Spinal cord (tissue), 9 donors: ENCODE measurements at regions not wholly inside any gene's neighbourhood (a gene's known extent, or its start where the extent isn't known, plus 50 kb on each side); places are given as distances from the start of the nearest gene placed in this dataset.

Experiments used
- DNase-seq, 6 donors: peaks; one replicate each; pipeline versions ENCODE4 v3.0.0 to v3.0.0-alpha.2; 2013 to 2015; ENCODE audit warnings: low spot score in 6 of 6, low read depth in 4 of 6
- H3K27ac ChIP-seq: one replicate; pipeline ENCODE4 v1.5.1; 2013; ENCODE audit warnings: low read depth, low read length, control low read depth
- H3K27me3 ChIP-seq: one replicate; pipeline ENCODE4 v1.6.1; 2013; ENCODE audit warnings: low read length; ENCODE audit not compliant: control insufficient read depth, insufficient read depth
- H3K36me3 ChIP-seq: one replicate; pipeline ENCODE4 v1.6.1; 2013; ENCODE audit warnings: low read length; ENCODE audit not compliant: control insufficient read depth, insufficient read depth
- H3K4me1 ChIP-seq: one replicate; pipeline ENCODE4 v1.6.1; 2013; ENCODE audit warnings: low read length; ENCODE audit not compliant: control insufficient read depth, insufficient read depth
- H3K4me3 ChIP-seq: one replicate; pipeline ENCODE4 v1.5.1; 2013; ENCODE audit warnings: low read depth, low read length, control low read depth
- H3K9me3 ChIP-seq: one replicate; pipeline ENCODE4 v1.6.1; 2013; ENCODE audit warnings: low read length; ENCODE audit not compliant: control insufficient read depth, insufficient read depth
- WGBS: methylation state at CpG from one replicate; pipeline ENCODE4 v1.1.5; 2013; ENCODE audit warnings: missing lambda C conversion rate; ENCODE audit not compliant: insufficient coverage; 5-methylcytosine and 5-hydroxymethylcytosine counted together
- donor health status: healthy.

GRCh38 chr5:3202570-3202969 lies 393.1 kb upstream of the IRX1 start:
- DNase-seq, result no peak
- H3K27me3 ChIP-seq, result peaks cover 18% of the 10 kb centered on the region
- H3K36me3 ChIP-seq, result no peaks in the 10 kb centered on the region
- peaks cover 3% of the 10 kb centered on the region for H3K4me1 ChIP-seq
- H3K9me3 ChIP-seq, result no peaks in the 10 kb centered on the region
- H3K27ac ChIP-seq, result no peak overlapping the region
- WGBS, result 95% methylated on average over 13 of the region's 13 CpGs
- no peak overlapping the region for H3K4me3 ChIP-seq

GRCh38 chr5:3201941-3202340 lies 393.7 kb upstream of the IRX1 start:
- Histone ChIP-seq H3K9me3 (no peaks in the 10 kb centered on the region), H3K27me3 (peaks cover 24% of the 10 kb centered on the region), H3K4me3 (no peak overlapping the region), H3K4me1 (peaks cover 5% of the 10 kb centered on the region), H3K27ac (no peak overlapping the region), H3K36me3 (no peaks in the 10 kb centered on the region)
- 92% methylated on average over 5 of the region's 6 CpGs for WGBS
- no peak for DNase-seq

GRCh38 chr5:3201121-3201520 lies 394.5 kb upstream of the IRX1 start:
- 94% methylated on average over 3 of the region's 8 CpGs for WGBS

GRCh38 chr5:3199962-3200755 lies 395.5 kb upstream of the IRX1 start:
- DNase-seq, result no peak
- peaks cover 38% of the 10 kb centered on the region for H3K27me3 ChIP-seq
- no peak overlapping the region for H3K4me3 ChIP-seq
- 40% methylated on average over 15 of the region's 15 CpGs for WGBS
- no peak overlapping the region for H3K27ac ChIP-seq
- H3K4me1 ChIP-seq, result peaks cover 5% of the 10 kb centered on the region
- H3K9me3 ChIP-seq, result no peaks in the 10 kb centered on the region
- H3K36me3 ChIP-seq, result no peaks in the 10 kb centered on the region

More at GRCh38 chr5:3201121-3201520, 394.5 kb upstream of the IRX1 start:
- Histone ChIP-seq H3K4me3 (no peak overlapping the region), H3K4me1 (peaks cover 5% of the 10 kb centered on the region), H3K36me3 (no peaks in the 10 kb centered on the region), H3K9me3 (no peaks in the 10 kb centered on the region), H3K27me3 (peaks cover 32% of the 10 kb centered on the region), H3K27ac (no peak overlapping the region)
- DNase-seq, result no peak

GRCh38 chr5:3198074-3198449 lies 397.6 kb upstream of the IRX1 start:
- Histone ChIP-seq H3K9me3 (no peaks in the 10 kb centered on the region), H3K4me1 (peaks cover 9% of the 10 kb centered on the region), H3K27ac (no peak overlapping the region), H3K4me3 (no peak overlapping the region), H3K27me3 (peaks cover 48% of the 10 kb centered on the region), H3K36me3 (no peaks in the 10 kb centered on the region)
- 0% methylated on average over 1 of the region's 7 CpGs for WGBS
- no peak for DNase-seq

- Histone ChIP-seq H3K4me1 (peaks cover 9% of the 10 kb centered on the region), H3K4me3 (peak overlapping the region; percentile 31), H3K27me3 (peaks cover 48% of the 10 kb centered on the region), H3K27ac (no peak overlapping the region), H3K9me3 (no peaks in the 10 kb centered on the region), H3K36me3 (no peaks in the 10 kb centered on the region)
- DNase-seq, result peak in 2 of 6 donors; percentile 78 to 88
- 3% methylated on average over 27 of the region's 29 CpGs for WGBS
These were observed 398.1 kb upstream of the IRX1 start for GRCh38 chr5:3197304-3198073.

GRCh38 chr5:3195994-3196393 lies 399.6 kb upstream of the IRX1 start:
- WGBS, result 64% methylated on average over 5 of the region's 8 CpGs
- no peak overlapping the region for H3K4me3 ChIP-seq
- no peak for DNase-seq
- no peaks in the 10 kb centered on the region for H3K9me3 ChIP-seq
- H3K4me1 ChIP-seq, result peaks cover 9% of the 10 kb centered on the region
- peaks cover 54% of the 10 kb centered on the region for H3K27me3 ChIP-seq
- H3K27ac ChIP-seq, result no peak overlapping the region
- no peaks in the 10 kb centered on the region for H3K36me3 ChIP-seq

- Histone ChIP-seq H3K4me1 (peaks cover 9% of the 10 kb centered on the region), H3K27me3 (peaks cover 50% of the 10 kb centered on the region), H3K4me3 (no peak overlapping the region), H3K36me3 (no peaks in the 10 kb centered on the region), H3K27ac (no peak overlapping the region), H3K9me3 (no peaks in the 10 kb centered on the region)
- WGBS, result 59% methylated on average over 10 of the region's 13 CpGs
- no peak for DNase-seq
These were observed 400.9 kb upstream of the IRX1 start for GRCh38 chr5:3194684-3195083.

GRCh38 chr5:3194271-3194670 lies 401.4 kb upstream of the IRX1 start:
- Histone ChIP-seq H3K9me3 (no peaks in the 10 kb centered on the region), H3K27me3 (peaks cover 46% of the 10 kb centered on the region), H3K36me3 (no peaks in the 10 kb centered on the region), H3K27ac (no peak overlapping the region), H3K4me1 (peaks cover 9% of the 10 kb centered on the region), H3K4me3 (no peak overlapping the region)
- WGBS, result 50% methylated on average over 2 of the region's 7 CpGs
- DNase-seq, result no peak

- Histone ChIP-seq H3K9me3 (no peaks in the 10 kb centered on the region), H3K4me1 (peaks cover 3% of the 10 kb centered on the region), H3K27me3 (peaks cover 37% of the 10 kb centered on the region), H3K36me3 (no peaks in the 10 kb centered on the region), H3K4me3 (no peak overlapping the region), H3K27ac (no peak overlapping the region)
- DNase-seq, result no peak
- WGBS, result 95% methylated on average over 12 of the region's 15 CpGs
These were observed 404.0 kb upstream of the IRX1 start for GRCh38 chr5:3191585-3191984.
